HG03139 (cell line): ENCODE measurements at regions not wholly inside any gene's neighbourhood (a gene's known extent, or its start where the extent isn't known, plus 50 kb on each side); places are given as distances from the start of the nearest gene placed in this dataset.
"Not testable (repeated sequence)": the region's sequence is repeated elsewhere in the genome, so short reads cannot be mapped to it uniquely, and the experiment has no call there.

ENCODE experiments used
- ATAC-seq: cut with Tn5 transposase; IDR thresholded peaks from one replicate; pipeline ENCODE4 v1.9.1; 2021; ENCODE audit not compliant: unreplicated experiment

DNA sequence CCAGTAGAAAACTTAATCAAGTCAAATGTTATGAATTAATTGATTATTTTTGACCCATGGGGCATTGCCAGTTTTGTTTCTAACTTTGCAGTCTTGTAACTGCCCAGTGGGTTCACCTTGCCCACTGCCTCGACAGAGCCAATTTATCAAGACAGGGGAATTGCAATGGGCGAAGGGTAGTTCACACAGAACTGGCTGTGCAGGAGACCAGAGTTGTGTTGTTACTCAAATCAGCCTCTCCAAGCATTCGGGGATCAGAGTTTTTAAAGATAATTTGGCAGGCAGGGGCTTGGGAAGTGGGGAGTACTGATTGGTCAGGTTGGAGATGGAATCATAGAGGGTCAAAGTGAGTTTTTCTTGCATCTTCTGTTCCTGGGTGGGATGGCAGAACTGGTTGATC, 168.5 kb upstream of the COPS8 start:
- ATAC-seq = no peak

DNA sequence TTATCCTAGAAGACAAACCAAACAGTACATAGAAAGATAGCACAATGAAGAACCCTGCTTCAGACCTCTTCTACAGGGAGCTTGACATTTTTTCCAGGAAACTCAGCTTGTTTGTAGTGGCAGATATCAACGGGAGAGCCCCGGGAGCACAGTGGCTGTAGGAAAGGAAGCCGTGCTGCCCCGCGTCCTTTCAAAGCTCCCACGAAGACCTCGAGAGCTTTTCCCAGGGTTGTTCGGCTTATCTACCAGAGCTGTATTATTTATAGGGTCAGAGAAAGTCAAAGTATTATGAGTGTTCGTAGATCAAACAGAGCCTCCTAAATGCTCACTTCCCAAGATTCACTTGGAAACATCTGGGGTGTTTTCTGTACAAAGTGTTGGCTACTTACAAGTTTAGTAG, 167.1 kb upstream of the COPS8 start:
- no peak for ATAC-seq

- ATAC-seq = no peak
Observed at GRCh38 chr2:236919209-236919608, 166.5 kb upstream of the COPS8 start.

- not testable (repeated sequence) for ATAC-seq
Observed at GRCh38 chr2:236919801-236920379, 165.8 kb upstream of the COPS8 start.

GRCh38 chr2:236922061-236922460, 163.6 kb upstream of the COPS8 start:
- ATAC-seq = no peak

- no peak for ATAC-seq
Observed at GRCh38 chr2:236928380-236929037, 157.2 kb upstream of the COPS8 start.

DNA sequence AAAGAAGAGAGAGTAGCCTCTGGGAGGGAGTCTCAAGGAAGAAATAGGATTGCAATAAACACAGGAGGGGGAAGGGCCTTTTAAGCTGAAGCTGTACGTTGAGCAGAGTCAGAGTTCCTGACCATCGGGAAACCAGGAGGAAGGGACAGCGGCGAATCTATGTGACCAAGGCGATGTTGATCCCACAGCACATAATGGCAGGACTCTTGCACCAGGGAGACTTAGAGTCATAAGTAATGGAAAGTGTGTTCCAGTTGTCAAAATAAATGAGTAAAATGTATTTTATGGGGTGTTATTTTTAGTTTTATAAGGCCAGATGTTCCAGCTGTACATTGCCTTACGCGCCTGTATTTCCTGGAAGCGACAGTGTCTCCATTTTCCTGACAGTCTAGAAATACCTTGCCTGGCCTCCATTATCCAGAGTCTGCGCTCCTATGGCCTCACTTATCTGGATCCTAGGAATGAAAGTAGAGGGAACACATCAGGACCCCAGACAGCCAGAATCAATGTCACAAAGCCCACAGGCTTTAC, 152.8 kb upstream of the COPS8 start:
- no peak for ATAC-seq

DNA sequence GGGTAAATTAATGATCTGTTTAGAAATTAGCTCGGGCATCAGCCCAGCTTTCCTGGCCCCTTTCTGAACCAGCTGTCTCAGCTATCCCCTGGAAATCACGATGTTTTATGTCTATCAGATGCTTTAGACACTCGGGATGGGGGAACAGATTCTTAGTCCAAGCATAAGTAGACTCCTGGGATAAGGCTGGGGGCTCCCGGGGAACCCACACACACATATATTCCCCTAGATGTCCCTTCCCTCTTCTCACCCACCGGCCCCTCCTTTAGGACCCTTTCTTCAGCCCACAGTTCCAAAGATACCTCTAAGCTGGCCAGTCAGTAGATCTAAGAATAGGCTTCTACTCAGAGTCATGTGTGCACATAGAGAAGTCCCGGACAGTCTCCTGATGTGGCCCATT, 151.5 kb upstream of the COPS8 start:
- no peak for ATAC-seq

- no peak for ATAC-seq
Observed at GRCh38 chr2:236934656-236935055, 151.0 kb upstream of the COPS8 start.

GRCh38 chr2:236935083-236935482, 150.6 kb upstream of the COPS8 start:
- no peak for ATAC-seq

- ATAC-seq = no peak
Observed at GRCh38 chr2:236935631-236936445, 149.9 kb upstream of the COPS8 start.

DNA sequence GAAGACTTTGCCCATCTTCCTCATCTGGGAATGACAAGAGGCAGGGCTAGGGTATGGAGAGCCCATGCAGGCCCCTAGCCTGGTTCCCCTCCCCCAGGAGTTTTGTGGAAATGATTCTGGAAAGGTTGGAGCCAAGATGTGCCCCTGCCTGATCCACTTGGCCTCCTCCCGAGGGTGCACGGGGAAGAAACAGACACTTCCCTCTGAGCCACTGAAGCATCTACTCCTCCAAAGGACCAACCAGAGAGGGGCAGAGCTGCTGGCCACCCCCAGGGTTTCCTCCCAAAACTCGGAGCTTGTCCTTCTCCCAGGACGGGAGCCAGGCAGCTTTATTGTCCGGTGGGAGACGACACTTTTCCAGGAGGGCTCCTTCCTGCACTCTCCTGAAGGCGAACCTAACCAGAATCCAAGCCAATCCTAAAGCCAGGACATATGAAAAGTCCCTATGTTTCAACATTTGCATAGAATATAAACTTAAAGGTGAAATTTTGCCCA, 149.2 kb upstream of the COPS8 start:
- no peak for ATAC-seq

DNA sequence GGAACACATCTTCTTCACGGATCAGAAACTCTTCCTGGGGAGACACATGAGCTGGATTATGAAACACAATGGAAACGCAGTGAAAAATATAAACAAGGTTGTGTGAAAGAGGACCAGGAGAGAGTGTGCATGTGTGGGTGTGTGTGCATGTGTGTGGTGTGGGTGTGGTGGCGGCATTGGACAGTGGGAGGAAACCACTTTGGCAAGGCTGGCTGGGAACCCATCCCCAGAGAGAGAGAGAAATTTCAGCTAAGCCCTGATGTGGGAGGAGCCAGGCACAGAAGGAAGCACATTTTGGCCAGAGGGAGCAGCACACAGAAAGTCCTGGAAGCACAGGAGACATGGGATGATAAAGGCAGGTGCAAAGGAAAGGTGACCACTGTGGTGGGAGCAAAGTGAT, 147.6 kb upstream of the COPS8 start:
- ATAC-seq = no peak

DNA sequence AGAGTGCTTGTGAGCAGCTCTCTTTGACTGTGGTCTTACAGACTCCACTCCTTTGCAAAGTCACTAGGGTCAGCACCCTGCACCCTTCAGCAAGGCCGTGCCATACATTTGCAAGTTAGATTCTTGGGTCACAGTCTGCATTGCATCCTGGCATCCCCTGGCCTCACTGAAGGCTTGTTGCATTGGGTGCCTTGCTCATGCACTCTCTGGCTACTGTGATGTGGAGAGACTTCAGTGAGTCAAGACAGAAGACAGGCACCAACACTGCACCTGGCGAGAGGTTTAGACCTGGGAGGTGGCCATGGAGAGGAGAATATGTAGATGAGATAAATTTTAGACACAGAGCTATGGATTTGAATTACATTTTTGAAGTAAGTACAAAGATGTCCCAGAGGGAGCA, 146.4 kb upstream of the COPS8 start:
- ATAC-seq = no peak

GRCh38 chr2:236939721-236940231, 145.9 kb upstream of the COPS8 start:
- no peak for ATAC-seq

DNA sequence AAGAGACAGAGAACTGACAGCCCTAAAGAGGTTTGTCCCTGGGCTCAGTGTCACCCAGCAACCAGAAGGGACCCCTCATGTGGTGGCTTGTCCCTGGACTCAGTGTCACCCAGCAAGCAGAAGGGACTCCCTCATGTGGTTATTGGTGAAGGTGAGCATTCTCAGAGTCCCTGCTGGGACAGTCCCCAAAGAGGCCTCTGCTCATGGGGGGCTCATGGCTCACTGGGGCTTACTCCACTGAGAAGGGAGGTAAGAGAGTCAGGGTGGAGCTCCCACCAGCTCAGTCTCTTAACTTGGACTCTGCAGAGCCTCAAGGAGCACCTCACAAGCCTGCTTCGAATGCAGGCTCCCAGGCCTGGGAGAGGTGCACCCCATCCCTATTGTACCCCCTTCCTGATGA, 145.2 kb upstream of the COPS8 start:
- ATAC-seq = no peak

- no peak for ATAC-seq
Observed at GRCh38 chr2:236940916-236941520, 144.7 kb upstream of the COPS8 start.

DNA sequence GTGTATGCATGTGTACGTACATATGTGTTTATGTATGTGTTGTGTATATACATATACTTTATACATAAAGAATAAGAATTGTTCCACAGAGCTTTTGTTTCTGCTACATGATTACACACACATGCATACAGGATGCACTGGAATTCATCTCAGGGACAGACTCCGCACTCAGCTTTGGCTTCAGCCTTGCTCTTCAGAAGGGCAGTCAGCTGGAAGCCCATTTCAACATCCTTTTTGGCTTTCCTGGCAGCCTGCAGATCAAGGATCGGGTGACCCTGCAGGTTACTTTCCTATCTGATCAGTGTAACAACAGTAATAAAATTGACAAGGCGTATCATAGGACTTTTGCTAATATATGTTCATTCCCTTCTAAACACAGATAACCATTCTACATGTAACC, 144.1 kb upstream of the COPS8 start:
- no peak for ATAC-seq

DNA sequence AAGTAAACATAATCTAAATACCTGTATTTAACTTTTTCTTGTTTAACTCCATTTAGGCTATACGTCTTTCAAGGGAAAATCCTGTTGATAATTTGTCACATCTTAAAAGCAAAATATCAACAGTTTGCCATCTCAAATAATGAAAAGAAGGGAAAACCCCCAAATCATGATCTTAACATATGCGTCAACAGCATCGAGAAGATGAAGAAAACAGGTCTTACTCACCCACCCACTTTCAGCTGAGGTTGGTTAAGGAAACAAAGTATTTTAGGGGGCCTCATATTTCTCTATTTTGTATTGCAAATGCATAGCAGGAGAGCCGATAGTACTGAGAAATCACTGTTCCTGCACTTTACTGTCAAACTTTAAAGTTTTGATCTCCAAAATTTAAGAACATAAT, 143.1 kb upstream of the COPS8 start:
- no peak for ATAC-seq

DNA sequence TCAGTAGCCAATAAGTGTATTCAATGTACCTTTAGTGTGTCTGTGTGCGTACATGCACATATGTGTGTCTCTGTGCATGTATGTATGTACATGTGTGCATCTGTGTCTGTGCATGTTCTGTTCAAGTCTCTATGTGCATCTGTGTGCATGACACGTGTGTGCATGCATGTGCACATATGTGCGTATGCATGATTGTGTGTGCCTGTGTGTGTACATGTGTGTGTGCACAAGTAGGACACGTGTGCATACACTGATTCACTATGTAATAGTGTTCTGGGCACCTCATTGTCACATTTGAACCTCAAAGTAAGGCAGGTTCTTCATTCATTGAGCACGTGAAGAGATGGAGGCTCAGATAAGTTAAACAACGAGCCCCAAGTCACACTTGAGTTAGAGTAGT, 142.6 kb upstream of the COPS8 start:
- ATAC-seq = no peak

- no peak for ATAC-seq
Observed at GRCh38 chr2:236943841-236944513, 141.7 kb upstream of the COPS8 start.
